ENCODE measurements at regions not wholly inside any gene's neighbourhood (a gene's known extent, or its start where the extent isn't known, plus 50 kb on each side); places are given as distances from the start of the nearest gene placed in this dataset.

DNA sequence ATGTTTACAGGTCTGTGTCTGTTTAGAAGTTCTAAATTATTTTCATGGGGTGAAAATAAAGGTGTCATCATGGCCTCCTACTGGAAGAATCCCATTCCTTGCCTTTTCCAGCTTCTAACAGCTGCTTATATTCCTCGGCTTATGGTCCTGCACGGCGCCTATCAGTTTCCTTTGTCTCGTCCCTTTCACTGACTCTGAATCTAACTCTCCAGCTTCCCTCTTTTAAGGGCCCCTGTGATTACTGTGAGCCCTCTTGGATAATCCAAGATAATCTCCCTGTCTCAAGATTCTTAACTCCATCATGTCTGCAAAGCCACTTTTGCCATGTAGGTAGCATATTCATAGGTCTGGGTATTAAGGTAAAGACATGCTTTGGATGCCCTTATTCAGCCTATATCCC lies 441.0 kb upstream of the ERCC4 start:
- Histone ChIP-seq H3K9ac (ENCODE audit: extremely low read depth, insufficient read length, low read length) (no peak overlapping the region), H2BK20ac (ENCODE audit: low read depth, low read length, poor library complexity, severe bottlenecking) (no peak overlapping the region), H3K14ac (ENCODE audit: insufficient read depth, low read length) (no peak overlapping the region), H3K18ac (ENCODE audit: insufficient read length, low read depth, low read length) (no peak overlapping the region), H3K27ac (ENCODE audit: insufficient read length, low read depth, low read length) (no peak overlapping the region), H2BK5ac (ENCODE audit: insufficient read length, low read length) (no peak overlapping the region), H4K5ac (ENCODE audit: insufficient read length, low read depth, low read length) (no peak overlapping the region), H3K23me2 (ENCODE audit: insufficient read length, low read depth, low read length, poor library complexity, severe bottlenecking) (no peaks in the 10 kb centered on the region), H3K4me2 (ENCODE audit: insufficient read depth, insufficient read length, low read length) (no peak overlapping the region), H3K4me1 (ENCODE audit: insufficient read depth, low read length) (no peaks in the 10 kb centered on the region), H2BK120ac (ENCODE audit: low read depth, low read length, poor library complexity, severe bottlenecking) (no peak overlapping the region), H4K20me1 (ENCODE audit: control insufficient read depth, insufficient read depth, insufficient read length) (no peaks in the 10 kb centered on the region), H3K27me3 (ENCODE audit: insufficient read depth, low read length) (no peaks in the 10 kb centered on the region), H2BK15ac (ENCODE audit: low read depth, low read length) (no peak overlapping the region), H3K4ac (ENCODE audit: low read depth, low read length) (no peak overlapping the region), H3K79me1 (ENCODE audit: insufficient read depth, low read depth, low read length, poor library complexity, severe bottlenecking) (no peaks in the 10 kb centered on the region), H3K23ac (ENCODE audit: insufficient read length, low read depth, low read length) (no peak overlapping the region), H3T11ph (ENCODE audit: low read length) (no peak overlapping the region), H4K91ac (ENCODE audit: insufficient read length, low read depth, low read length) (no peak overlapping the region), H4K8ac (replicated peaks; ENCODE audit: insufficient read length, low read depth, low read length) (no peak overlapping the region), H2AK5ac (ENCODE audit: insufficient read length, low read length) (no peak overlapping the region), H3K79me2 (ENCODE audit: insufficient read depth, low read length) (no peaks in the 10 kb centered on the region), H2BK12ac (ENCODE audit: insufficient read length, low read depth, low read length) (no peak overlapping the region), H3K9me3 (ENCODE audit: control insufficient read depth, low read depth, low read length) (no peaks in the 10 kb centered on the region), H3K56ac (ENCODE audit: insufficient read length, low read depth, low read length) (no peak overlapping the region), H2AFZ (ENCODE audit: low read length) (no peak overlapping the region)
- peaks cover 0 to 7% of the 10 kb centered on the region in 2 experiments; a peak in 1 of 4 replicates for H3K4me1 Mint-ChIP-seq
- DNase-seq, result no peak
- WGBS (ENCODE audit: extremely low coverage, insufficient read length, low lambda C conversion rate), result no CpG with 5 or more reads among the region's 4 CpGs
- H3K9me3 Mint-ChIP-seq, result peaks cover 11 to 12% of the 10 kb centered on the region in 2 experiments
- no peaks in the 10 kb centered on the region; the same call in 1 of the 2 replicates for H3K27me3 Mint-ChIP-seq (ENCODE audit: low read depth)
- H3K36me3 Mint-ChIP-seq (ENCODE audit: insufficient read depth in 1 of 3, low read depth in 3 of 3), result peaks cover 8 to 13% (median 10%) of the 10 kb centered on the region in 3 experiments
- H3K27ac Mint-ChIP-seq, result no peak overlapping the region
- H3K4me3 Mint-ChIP-seq, result no peak overlapping the region
- TF ChIP-seq, protein P1, sequence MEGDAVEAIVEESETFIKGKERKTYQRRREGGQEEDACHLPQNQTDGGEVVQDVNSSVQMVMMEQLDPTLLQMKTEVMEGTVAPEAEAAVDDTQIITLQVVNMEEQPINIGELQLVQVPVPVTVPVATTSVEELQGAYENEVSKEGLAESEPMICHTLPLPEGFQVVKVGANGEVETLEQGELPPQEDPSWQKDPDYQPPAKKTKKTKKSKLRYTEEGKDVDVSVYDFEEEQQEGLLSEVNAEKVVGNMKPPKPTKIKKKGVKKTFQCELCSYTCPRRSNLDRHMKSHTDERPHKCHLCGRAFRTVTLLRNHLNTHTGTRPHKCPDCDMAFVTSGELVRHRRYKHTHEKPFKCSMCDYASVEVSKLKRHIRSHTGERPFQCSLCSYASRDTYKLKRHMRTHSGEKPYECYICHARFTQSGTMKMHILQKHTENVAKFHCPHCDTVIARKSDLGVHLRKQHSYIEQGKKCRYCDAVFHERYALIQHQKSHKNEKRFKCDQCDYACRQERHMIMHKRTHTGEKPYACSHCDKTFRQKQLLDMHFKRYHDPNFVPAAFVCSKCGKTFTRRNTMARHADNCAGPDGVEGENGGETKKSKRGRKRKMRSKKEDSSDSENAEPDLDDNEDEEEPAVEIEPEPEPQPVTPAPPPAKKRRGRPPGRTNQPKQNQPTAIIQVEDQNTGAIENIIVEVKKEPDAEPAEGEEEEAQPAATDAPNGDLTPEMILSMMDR (conservative IDR thresholded peaks at IDR 0.05), result no peak
